ENCODE measurements at regions not wholly inside any gene's neighbourhood (a gene's known extent, or its start where the extent isn't known, plus 50 kb on each side); places are given as distances from the start of the nearest gene placed in this dataset.

GRCh38 chr11:29685361-29685760 is 331.5 kb downstream of the KCNA4 start:
- TF ChIP-seq EZH2 (IDR thresholded peaks at IDR 0.05; ENCODE audit: borderline replicate concordance, low read depth, low read length, severe bottlenecking) (no peak), CTCF (IDR thresholded peaks at IDR 0.05; ENCODE audit: borderline replicate concordance, extremely low read depth, low read length, poor library complexity, severe bottlenecking) (no peak)

All from DND-41 (cell line).